MM.1S (cell line): ENCODE measurements at regions not wholly inside any gene's neighbourhood (a gene's known extent, or its start where the extent isn't known, plus 50 kb on each side); places are given as distances from the start of the nearest gene placed in this dataset.

ENCODE experiments used
- CTCF ChIP-seq: fragments of 300-600 bp; sonication (generic); IDR thresholded peaks from 2 replicates; pipeline ENCODE4 v1.5.1; 2016; ENCODE audit warnings: antibody characterized with exemption, low read length, mixed read lengths
- EZH2 ChIP-seq: fragments of 300-600 bp; sonication (generic); optimal IDR thresholded peaks from 2 replicates; pipeline ENCODE3; 2017; ENCODE audit warnings: low read depth, mild to moderate bottlenecking, antibody characterized with exemption, low read length, mixed read lengths

GRCh38 chr3:80870476-80871041 is 890.9 kb downstream of the GBE1 start:
- TF ChIP-seq CTCF (no peak), EZH2 (no peak)
